GM10266 (cell line): ENCODE measurements at regions not wholly inside any gene's neighbourhood (a gene's known extent, or its start where the extent isn't known, plus 50 kb on each side); places are given as distances from the start of the nearest gene placed in this dataset.

Experiments used
- DNase-seq: peaks from one replicate; pipeline ENCODE4 v3.0.0; 2012; ENCODE audit errors: extremely low spot score
- TF ChIP-seq, protein P1 (sequence below): IDR thresholded peaks from 2 replicates; pipeline ENCODE4 v1.5.1; 2012; ENCODE audit warnings: mild to moderate bottlenecking, low read depth; ENCODE audit not compliant: control insufficient read depth, insufficient read depth; ENCODE audit errors: missing control alignments

DNA sequence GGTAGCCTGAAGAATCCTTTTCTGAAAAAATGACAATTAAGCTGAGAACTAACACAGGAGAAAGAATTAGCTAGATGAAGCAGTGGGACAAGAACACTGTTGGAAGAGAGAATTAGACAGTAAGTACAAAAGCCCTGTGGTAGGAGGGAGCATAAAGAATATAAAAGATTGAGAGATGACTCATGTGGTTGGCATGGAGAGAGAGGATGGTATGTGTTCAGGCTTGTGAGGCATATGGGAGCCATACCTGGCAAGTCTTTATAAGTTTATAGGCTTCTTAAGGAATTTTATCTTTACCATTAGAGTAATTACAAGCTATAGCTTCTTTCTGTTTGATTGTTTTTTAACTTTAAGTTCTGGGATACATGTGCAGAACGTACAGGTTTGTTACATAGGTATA lies 325.0 kb downstream of the ARL6IP6 start:
- TF ChIP-seq, protein P1, sequence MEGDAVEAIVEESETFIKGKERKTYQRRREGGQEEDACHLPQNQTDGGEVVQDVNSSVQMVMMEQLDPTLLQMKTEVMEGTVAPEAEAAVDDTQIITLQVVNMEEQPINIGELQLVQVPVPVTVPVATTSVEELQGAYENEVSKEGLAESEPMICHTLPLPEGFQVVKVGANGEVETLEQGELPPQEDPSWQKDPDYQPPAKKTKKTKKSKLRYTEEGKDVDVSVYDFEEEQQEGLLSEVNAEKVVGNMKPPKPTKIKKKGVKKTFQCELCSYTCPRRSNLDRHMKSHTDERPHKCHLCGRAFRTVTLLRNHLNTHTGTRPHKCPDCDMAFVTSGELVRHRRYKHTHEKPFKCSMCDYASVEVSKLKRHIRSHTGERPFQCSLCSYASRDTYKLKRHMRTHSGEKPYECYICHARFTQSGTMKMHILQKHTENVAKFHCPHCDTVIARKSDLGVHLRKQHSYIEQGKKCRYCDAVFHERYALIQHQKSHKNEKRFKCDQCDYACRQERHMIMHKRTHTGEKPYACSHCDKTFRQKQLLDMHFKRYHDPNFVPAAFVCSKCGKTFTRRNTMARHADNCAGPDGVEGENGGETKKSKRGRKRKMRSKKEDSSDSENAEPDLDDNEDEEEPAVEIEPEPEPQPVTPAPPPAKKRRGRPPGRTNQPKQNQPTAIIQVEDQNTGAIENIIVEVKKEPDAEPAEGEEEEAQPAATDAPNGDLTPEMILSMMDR, result no peak
- no peak for DNase-seq

DNA sequence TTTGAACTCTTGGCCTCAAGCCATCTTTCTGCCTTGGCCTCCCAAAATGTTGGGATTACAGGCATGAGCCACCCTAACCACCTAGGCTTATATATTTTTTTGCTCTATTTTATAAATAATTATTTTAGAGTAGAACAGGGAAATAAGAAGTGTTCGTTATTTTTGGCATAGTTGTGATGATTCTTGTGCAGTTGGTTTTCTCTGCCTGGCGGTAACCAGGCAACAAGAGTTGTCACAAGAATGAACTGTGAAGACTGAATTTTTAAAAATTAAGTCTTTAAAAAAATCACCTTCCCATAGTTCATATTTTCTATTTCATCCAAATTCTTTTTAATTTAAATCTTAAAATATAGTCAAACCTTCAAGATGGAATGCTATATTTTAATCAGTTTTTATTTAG lies 310.2 kb downstream of the ARL6IP6 start:
- TF ChIP-seq, protein P1, result no peak
- DNase-seq, result no peak

DNA sequence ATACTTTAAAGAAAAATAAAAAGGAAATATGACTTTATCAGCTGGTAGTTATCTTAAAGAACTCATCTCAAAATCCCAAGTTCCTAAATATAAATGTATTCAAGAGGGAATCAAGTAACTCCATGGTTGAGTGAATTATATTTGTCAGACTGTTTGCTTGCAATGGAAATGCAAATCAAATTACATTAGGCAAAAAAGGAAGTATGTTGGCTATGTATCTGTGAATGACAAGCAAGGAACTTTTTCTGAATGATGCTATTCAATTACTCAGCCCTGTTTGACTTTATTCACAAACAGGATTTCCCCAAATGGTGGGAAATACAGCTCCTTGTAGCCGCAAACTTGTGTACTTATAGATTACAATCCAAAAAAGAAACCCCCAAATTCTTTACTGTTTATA lies 309.1 kb downstream of the ARL6IP6 start:
- TF ChIP-seq, protein P1, result no peak
- no peak for DNase-seq

DNA sequence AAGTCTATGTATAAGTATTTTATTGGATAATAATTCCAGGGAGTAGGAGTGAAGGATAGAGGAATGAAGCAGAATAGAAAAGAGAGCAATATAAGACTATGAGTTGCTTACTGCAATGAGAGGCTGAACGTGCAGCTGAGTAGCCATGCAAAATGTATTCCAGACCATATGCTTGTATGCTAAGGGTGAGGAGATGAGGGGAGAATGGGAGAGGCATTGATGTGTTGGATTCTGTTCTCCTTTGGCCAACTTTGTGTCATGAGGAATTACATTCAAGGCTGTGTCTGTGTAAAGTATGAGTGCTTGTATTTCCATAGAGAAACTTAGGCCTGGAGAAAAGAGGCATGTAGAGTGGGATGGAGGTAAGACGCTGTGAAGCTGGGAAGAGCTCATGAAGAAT lies 301.8 kb downstream of the ARL6IP6 start:
- DNase-seq, result no peak
- TF ChIP-seq, protein P1, result no peak

DNA sequence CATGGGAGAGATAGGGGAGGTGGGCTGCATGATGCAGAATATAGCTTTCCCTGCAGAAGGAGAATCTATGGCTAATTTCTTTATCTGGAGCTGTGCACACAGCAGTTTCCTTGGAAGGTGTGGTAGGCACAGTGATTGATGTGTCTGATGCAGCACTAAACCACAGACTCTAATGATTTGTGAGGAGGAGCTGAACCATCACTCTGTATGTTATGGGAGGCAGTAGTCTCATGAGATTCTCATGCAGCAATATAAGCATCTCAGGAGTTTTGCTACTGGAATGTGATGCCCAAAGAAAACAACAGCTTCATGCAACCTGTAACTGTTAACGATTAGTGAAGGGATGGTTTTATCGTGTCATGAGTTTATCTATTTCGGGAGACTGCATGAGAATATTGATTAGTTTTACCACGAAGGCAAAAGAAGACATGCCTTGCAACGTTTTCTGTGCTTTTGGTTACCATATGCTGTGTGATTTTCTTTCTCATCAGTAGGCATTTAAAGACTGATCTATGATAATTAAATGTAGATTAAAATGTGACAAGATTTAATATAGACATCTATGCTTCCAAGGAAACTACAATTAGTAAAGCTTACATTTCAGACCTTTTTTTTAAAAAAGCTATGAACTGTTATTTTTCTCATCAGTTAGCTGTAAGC lies 286.8 kb downstream of the ARL6IP6 start:
- DNase-seq, result no peak
- TF ChIP-seq, protein P1, result no peak

DNA sequence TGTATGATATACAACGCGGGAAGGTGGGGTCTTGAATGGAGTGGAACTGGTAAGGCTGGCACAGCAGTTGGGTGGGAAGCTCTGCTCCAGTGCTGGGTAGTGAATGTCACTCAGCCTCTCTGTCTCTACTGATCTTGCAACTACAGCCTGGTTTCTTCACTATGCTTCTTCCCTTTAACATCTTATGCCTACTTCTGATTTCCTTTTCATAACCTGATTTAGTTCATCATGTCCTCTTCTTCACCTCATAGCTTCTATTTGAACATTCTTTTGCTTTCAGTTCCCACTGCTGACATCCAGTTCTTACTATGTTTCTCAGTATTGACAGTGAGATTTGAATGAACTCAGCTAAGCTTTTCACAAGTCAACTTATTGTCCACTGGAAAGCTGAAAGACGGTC lies 286.2 kb downstream of the ARL6IP6 start:
- TF ChIP-seq, protein P1, result no peak

DNA sequence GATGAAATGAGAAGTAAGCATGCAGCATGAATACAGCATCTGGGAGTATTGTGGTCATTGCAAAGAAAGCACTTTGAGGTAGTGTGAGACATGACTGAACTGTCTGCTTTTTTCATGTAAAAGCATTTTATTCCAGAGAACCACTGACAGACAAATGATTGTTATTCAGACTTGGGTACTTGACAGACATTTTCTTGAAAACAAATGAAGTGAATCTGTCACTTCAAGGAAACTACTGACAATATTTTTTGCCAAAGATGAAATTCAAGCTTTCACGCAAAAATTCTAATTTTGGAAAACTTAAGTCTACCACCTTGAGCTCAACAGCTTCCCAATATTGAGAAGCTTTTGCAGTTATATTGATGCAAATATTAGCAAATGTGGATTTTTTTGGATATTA lies 255.7 kb downstream of the ARL6IP6 start:
- TF ChIP-seq, protein P1, result no peak
- DNase-seq, result no peak

More for the DNA sequence above, 286.2 kb downstream of the ARL6IP6 start:
- DNase-seq, result no peak
